ENCODE measurements at regions not wholly inside any gene's neighbourhood (a gene's known extent, or its start where the extent isn't known, plus 50 kb on each side); places are given as distances from the start of the nearest gene placed in this dataset.

- no peak for TF ChIP-seq CTCF (IDR thresholded peaks at IDR 0.05)
- no peak for TF ChIP-seq POLR2A (IDR thresholded peaks at IDR 0.05)
Observed at GRCh38 chr3:110795163-110795562, 276.5 kb upstream of the NECTIN3 start.
